RWPE2 (cell line): ENCODE measurements at regions not wholly inside any gene's neighbourhood (a gene's known extent, or its start where the extent isn't known, plus 50 kb on each side); places are given as distances from the start of the nearest gene placed in this dataset.

ENCODE experiments used
- ATAC-seq: fragments of 200-7000 bp; cut with Tn5 transposase; 3 replicates; pipeline ENCODE4 v1.9.1; 2021; ENCODE audit warnings: low read depth
- DNase-seq: peaks from one replicate; pipeline ENCODE4 v3.0.0-alpha.2; 2020; ENCODE audit warnings: low spot score
- H3K27ac ChIP-seq: fragments of 450-650 bp; 2 replicates; pipeline ENCODE4 v1.5.1; 2017; ENCODE audit warnings: mild to moderate bottlenecking; ENCODE audit not compliant: poor library complexity, severe bottlenecking
- H3K27me3 ChIP-seq: fragments of 250-450 bp; sonication (Bioruptor Pico); 2 replicates; pipeline ENCODE4 v1.5.1; 2021; ENCODE audit warnings: mild to moderate bottlenecking, moderate library complexity; ENCODE audit not compliant: insufficient read depth, poor library complexity, severe bottlenecking
- H3K36me3 ChIP-seq: fragments of 250-450 bp; sonication (Bioruptor Pico); 2 replicates; pipeline ENCODE4 v1.5.1; 2020; ENCODE audit warnings: low read depth, mild to moderate bottlenecking, moderate library complexity
- H3K4me1 ChIP-seq: fragments of 250-450 bp; sonication (Bioruptor Pico); 2 replicates; pipeline ENCODE4 v1.5.1; 2021; ENCODE audit warnings: mild to moderate bottlenecking, moderate library complexity; ENCODE audit not compliant: insufficient read depth, poor library complexity, severe bottlenecking
- H3K4me3 ChIP-seq: fragments of 250-450 bp; sonication (Bioruptor Pico); 2 replicates; pipeline ENCODE4 v1.5.1; 2021; ENCODE audit warnings: mild to moderate bottlenecking, moderate library complexity; ENCODE audit not compliant: severe bottlenecking
- H3K9me3 ChIP-seq: fragments of 250-450 bp; sonication (Bioruptor Pico); 2 replicates; pipeline ENCODE4 v1.5.1; 2021; ENCODE audit warnings: mild to moderate bottlenecking, moderate library complexity; ENCODE audit not compliant: severe bottlenecking
- CTCF ChIP-seq: fragments of 450-650 bp; IDR thresholded peaks from one replicate; pipeline ENCODE4 v1.5.1; 2017; ENCODE audit warnings: mild to moderate bottlenecking, moderate library complexity; ENCODE audit not compliant: poor library complexity, severe bottlenecking

- Histone ChIP-seq H3K36me3 (no peaks in the 10 kb centered on the region), H3K4me1 (no peaks in the 10 kb centered on the region), H3K27ac (no peak overlapping the region), H3K4me3 (no peak overlapping the region), H3K9me3 (no peaks in the 10 kb centered on the region), H3K27me3 (no peaks in the 10 kb centered on the region)
- ATAC-seq (no peak), DNase-seq (no peak)
- TF ChIP-seq CTCF = no peak
These were observed 111.0 kb upstream of the PDE3A start for GRCh38 chr12:20257311-20257710.

- Histone ChIP-seq H3K36me3 (no peaks in the 10 kb centered on the region), H3K27me3 (no peaks in the 10 kb centered on the region), H3K27ac (no peak overlapping the region), H3K9me3 (no peaks in the 10 kb centered on the region), H3K4me3 (no peak overlapping the region), H3K4me1 (no peaks in the 10 kb centered on the region)
- no peak for DNase-seq
- no peak for TF ChIP-seq CTCF
- ATAC-seq = no peak
These were observed 108.6 kb upstream of the PDE3A start for GRCh38 chr12:20259786-20260185.

GRCh38 chr12:20260851-20261250 is 107.5 kb upstream of the PDE3A start:
- Histone ChIP-seq H3K4me3 (no peak overlapping the region), H3K27me3 (no peaks in the 10 kb centered on the region), H3K36me3 (no peaks in the 10 kb centered on the region), H3K4me1 (no peaks in the 10 kb centered on the region), H3K9me3 (no peaks in the 10 kb centered on the region), H3K27ac (no peak overlapping the region)
- ATAC-seq (no peak), DNase-seq (no peak)
- no peak for TF ChIP-seq CTCF

- Histone ChIP-seq H3K36me3 (no peaks in the 10 kb centered on the region), H3K9me3 (no peaks in the 10 kb centered on the region), H3K4me3 (no peak overlapping the region), H3K27me3 (no peaks in the 10 kb centered on the region), H3K4me1 (no peaks in the 10 kb centered on the region), H3K27ac (no peak overlapping the region)
- no peak for ATAC-seq
- no peak for DNase-seq
- TF ChIP-seq CTCF = no peak
These were observed 106.2 kb upstream of the PDE3A start for GRCh38 chr12:20262119-20262518.

- H3K27ac ChIP-seq = no peak overlapping the region
- no peak for ATAC-seq
- no peak for TF ChIP-seq CTCF
- H3K4me1 ChIP-seq = no peaks in the 10 kb centered on the region
- no peak for DNase-seq
- H3K4me3 ChIP-seq = no peak overlapping the region
- no peaks in the 10 kb centered on the region for H3K27me3 ChIP-seq
- no peaks in the 10 kb centered on the region for H3K9me3 ChIP-seq
- no peaks in the 10 kb centered on the region for H3K36me3 ChIP-seq
These were observed 104.3 kb upstream of the PDE3A start for GRCh38 chr12:20264026-20264425.
